GM18499 (cell line): ENCODE measurements at regions not wholly inside any gene's neighbourhood (a gene's known extent, or its start where the extent isn't known, plus 50 kb on each side); places are given as distances from the start of the nearest gene placed in this dataset.
"Not testable (repeated sequence)": the region's sequence is repeated elsewhere in the genome, so short reads cannot be mapped to it uniquely, and the experiment has no call there.

Experiments used
- ATAC-seq: cut with Tn5 transposase; IDR thresholded peaks from one replicate; pipeline ENCODE4 v1.9.1; 2021; ENCODE audit warnings: moderate number of reproducible peaks; ENCODE audit not compliant: insufficient read depth, unreplicated experiment

GRCh38 chr11:29190313-29190712 lies 826.5 kb downstream of the KCNA4 start:
- no peak for ATAC-seq

- ATAC-seq = no peak
These were observed 829.6 kb downstream of the KCNA4 start for GRCh38 chr11:29187215-29187614.

- ATAC-seq = no peak
These were observed 831.6 kb downstream of the KCNA4 start for GRCh38 chr11:29184939-29185890.

- no peak for ATAC-seq
These were observed 833.5 kb downstream of the KCNA4 start for GRCh38 chr11:29183301-29183700.

GRCh38 chr11:29173660-29174062 lies 843.2 kb downstream of the KCNA4 start:
- no peak for ATAC-seq

- no peak for ATAC-seq
These were observed 845.4 kb downstream of the KCNA4 start for GRCh38 chr11:29171360-29171950.

GRCh38 chr11:29166306-29166705 lies 850.5 kb downstream of the KCNA4 start:
- no peak for ATAC-seq

GRCh38 chr11:29163231-29163630 lies 853.6 kb downstream of the KCNA4 start:
- ATAC-seq = no peak

GRCh38 chr11:29162491-29162890 lies 854.3 kb downstream of the KCNA4 start:
- ATAC-seq = no peak

- no peak for ATAC-seq
These were observed 855.6 kb downstream of the KCNA4 start for GRCh38 chr11:29161191-29161590.

- ATAC-seq = no peak
These were observed 857.0 kb downstream of the KCNA4 start for GRCh38 chr11:29159552-29160465.

GRCh38 chr11:29153078-29153477 lies 863.8 kb downstream of the KCNA4 start:
- no peak for ATAC-seq

- ATAC-seq = not testable (repeated sequence)
These were observed 874.3 kb downstream of the KCNA4 start for GRCh38 chr11:29142573-29142972.

- ATAC-seq = no peak
These were observed 881.3 kb downstream of the KCNA4 start for GRCh38 chr11:29135504-29135903.

- ATAC-seq = no peak
These were observed 885.8 kb downstream of the KCNA4 start for GRCh38 chr11:29131055-29131454.

- no peak for ATAC-seq
These were observed 887.0 kb downstream of the KCNA4 start for GRCh38 chr11:29129844-29130243.

- ATAC-seq = no peak
These were observed 889.4 kb downstream of the KCNA4 start for GRCh38 chr11:29127461-29127860.

- no peak for ATAC-seq
These were observed 891.2 kb downstream of the KCNA4 start for GRCh38 chr11:29125606-29126005.

- ATAC-seq = no peak
These were observed 892.4 kb downstream of the KCNA4 start for GRCh38 chr11:29124470-29124869.

- no peak for ATAC-seq
These were observed 896.9 kb downstream of the KCNA4 start for GRCh38 chr11:29119707-29120618.
